H9 (cell line): ENCODE measurements at regions not wholly inside any gene's neighbourhood (a gene's known extent, or its start where the extent isn't known, plus 50 kb on each side); places are given as distances from the start of the nearest gene placed in this dataset.

Experiments used
- DNase-seq: peaks from one replicate; pipeline ENCODE4 v3.0.0-alpha.2; 2017
- H2AFZ ChIP-seq: one replicate; pipeline ENCODE4 v1.6.1; 2013; ENCODE audit warnings: mild to moderate bottlenecking, low read length, control low read depth, moderate library complexity
- H2AK5ac ChIP-seq: 2 replicates; pipeline ENCODE4 v1.6.1; 2013; ENCODE audit warnings: low read length, control low read depth, mixed read lengths; ENCODE audit not compliant: insufficient read length
- H2BK120ac ChIP-seq: one replicate; pipeline ENCODE4 v1.6.1; 2013; ENCODE audit warnings: low read depth, mild to moderate bottlenecking, low read length, control low read depth, inconsistent platforms; ENCODE audit not compliant: poor library complexity, severe bottlenecking
- H2BK12ac ChIP-seq: 2 replicates; pipeline ENCODE4 v1.6.1; 2013; ENCODE audit warnings: low read length, control low read depth, mixed read lengths, low read depth; ENCODE audit not compliant: insufficient read length
- H2BK15ac ChIP-seq: 2 replicates; pipeline ENCODE4 v1.6.1; 2013; ENCODE audit warnings: low read depth, low read length, control low read depth
- H2BK20ac ChIP-seq: one replicate; pipeline ENCODE4 v1.6.1; 2013; ENCODE audit warnings: low read depth, mild to moderate bottlenecking, low read length, control low read depth, inconsistent platforms; ENCODE audit not compliant: poor library complexity, severe bottlenecking
- H2BK5ac ChIP-seq: 2 replicates; pipeline ENCODE4 v1.6.1; 2013; ENCODE audit warnings: low read length, control low read depth, mixed read lengths; ENCODE audit not compliant: insufficient read length
- H3K14ac ChIP-seq: 2 replicates; pipeline ENCODE4 v1.6.1; 2013; ENCODE audit warnings: low read length, control low read depth; ENCODE audit not compliant: insufficient read depth
- H3K18ac ChIP-seq: 2 replicates; pipeline ENCODE4 v1.6.1; 2013; ENCODE audit warnings: low read depth, mild to moderate bottlenecking, mixed read lengths, low read length, control low read depth; ENCODE audit not compliant: insufficient read length
- H3K23ac ChIP-seq: 2 replicates; pipeline ENCODE4 v1.6.1; 2013; ENCODE audit warnings: low read length, control low read depth, mixed read lengths, low read depth; ENCODE audit not compliant: insufficient read length
- H3K23me2 ChIP-seq: 2 replicates; pipeline ENCODE4 v1.6.1; 2013; ENCODE audit warnings: low read depth, mild to moderate bottlenecking, mixed read lengths, low read length, control low read depth; ENCODE audit not compliant: insufficient read length, poor library complexity, severe bottlenecking
- H3K27ac ChIP-seq: 2 replicates; pipeline ENCODE4 v1.5.1; 2013; ENCODE audit warnings: low read length, control low read depth, mixed read lengths, low read depth; ENCODE audit not compliant: insufficient read length
- H3K27me3 ChIP-seq: 2 replicates; pipeline ENCODE4 v1.6.1; 2013; ENCODE audit warnings: low read length, control low read depth, inconsistent platforms; ENCODE audit not compliant: insufficient read depth
- H3K4ac ChIP-seq: 2 replicates; pipeline ENCODE4 v1.6.1; 2013; ENCODE audit warnings: low read depth, mild to moderate bottlenecking, control low read depth, inconsistent platforms, low read length, moderate library complexity
- H3K4me1 ChIP-seq: 2 replicates; pipeline ENCODE4 v1.6.1; 2013; ENCODE audit warnings: low read length, control low read depth, inconsistent platforms; ENCODE audit not compliant: insufficient read depth
- H3K4me2 ChIP-seq: 2 replicates; pipeline ENCODE4 v1.6.1; 2013; ENCODE audit warnings: low read length, control low read depth, mixed read lengths; ENCODE audit not compliant: insufficient read length, insufficient read depth
- H3K56ac ChIP-seq: 2 replicates; pipeline ENCODE4 v1.6.1; 2013; ENCODE audit warnings: low read depth, mild to moderate bottlenecking, mixed read lengths, low read length, control low read depth; ENCODE audit not compliant: insufficient read length
- H3K79me1 ChIP-seq: 2 replicates; pipeline ENCODE4 v1.6.1; 2013; ENCODE audit warnings: low read depth, mild to moderate bottlenecking, moderate library complexity, low read length, control low read depth, inconsistent platforms; ENCODE audit not compliant: insufficient read depth, poor library complexity, severe bottlenecking
- H3K79me2 ChIP-seq: 2 replicates; pipeline ENCODE4 v1.6.1; 2013; ENCODE audit warnings: low read length, control low read depth, inconsistent platforms; ENCODE audit not compliant: insufficient read depth
- H3K9ac ChIP-seq: 2 replicates; pipeline ENCODE4 v1.6.1; 2013; ENCODE audit warnings: low read length, control low read depth, mixed read lengths; ENCODE audit not compliant: insufficient read length; ENCODE audit errors: extremely low read depth
- H3K9me3 ChIP-seq: one replicate; pipeline ENCODE4 v1.6.1; 2013; ENCODE audit warnings: low read depth, low read length, inconsistent platforms; ENCODE audit not compliant: control insufficient read depth
- H3T11ph ChIP-seq: one replicate; pipeline ENCODE4 v1.6.1; 2013; ENCODE audit warnings: mild to moderate bottlenecking, low read length, control low read depth, inconsistent platforms
- H4K20me1 ChIP-seq: one replicate; pipeline ENCODE4 v1.6.1; 2013; ENCODE audit not compliant: control insufficient read depth, insufficient read length, insufficient read depth
- H4K5ac ChIP-seq: 2 replicates; pipeline ENCODE4 v1.6.1; 2013; ENCODE audit warnings: low read depth, mild to moderate bottlenecking, mixed read lengths, low read length, control low read depth; ENCODE audit not compliant: insufficient read length
- H4K8ac ChIP-seq: replicated peaks from 2 replicates; pipeline ENCODE4 v1.6.1; 2013; ENCODE audit warnings: low read length, control low read depth, mixed read lengths, low read depth; ENCODE audit not compliant: insufficient read length
- H4K91ac ChIP-seq: 2 replicates; pipeline ENCODE4 v1.6.1; 2013; ENCODE audit warnings: low read depth, mild to moderate bottlenecking, moderate library complexity, mixed read lengths, low read length, control low read depth; ENCODE audit not compliant: insufficient read length
- H3K27ac Mint-ChIP-seq, 3 experiments: 2 replicates in 2 of 3; 3 replicates in 1 of 3; pipeline ENCODE4 v1.8.0; 2020 to 2021; ENCODE audit warnings: mixed read lengths in 3 of 3, mild to moderate bottlenecking in 1 of 3, moderate library complexity in 1 of 3
- H3K27me3 Mint-ChIP-seq: 2 replicates; pipeline ENCODE4 v1.8.0; 2021; ENCODE audit warnings: low read depth, mild to moderate bottlenecking, moderate library complexity, mixed read lengths
- H3K36me3 Mint-ChIP-seq, 3 experiments: 2 replicates in 2 of 3; 3 replicates in 1 of 3; pipeline ENCODE4 v1.8.0; 2020 to 2021; ENCODE audit warnings: low read depth in 3 of 3, mixed read lengths in 3 of 3; ENCODE audit not compliant: insufficient read depth in 1 of 3
- H3K4me1 Mint-ChIP-seq, 2 experiments: 2 replicates each; pipeline ENCODE4 v1.8.0; 2020; ENCODE audit warnings: mixed read lengths in 2 of 2
- H3K4me3 Mint-ChIP-seq, 2 experiments: 2 replicates in 1 of 2; 3 replicates in 1 of 2; pipeline ENCODE4 v1.8.0; 2020 to 2021; ENCODE audit warnings: mild to moderate bottlenecking in 2 of 2, mixed read lengths in 2 of 2, moderate library complexity in 1 of 2
- H3K9me3 Mint-ChIP-seq, 2 experiments: 2 replicates in 1 of 2; 3 replicates in 1 of 2; pipeline ENCODE4 v1.8.0; 2020; ENCODE audit warnings: mild to moderate bottlenecking in 2 of 2, mixed read lengths in 2 of 2, moderate library complexity in 1 of 2
- WGBS: extraction: QIAGEN DNeasy Blood & Tissue Kit; methylation state at CpG from one replicate; pipeline ENCODE4 v1.1.7; 2013; ENCODE audit warnings: missing lambda C conversion rate, low lambda C conversion rate, mixed read lengths; ENCODE audit not compliant: insufficient read length; ENCODE audit errors: extremely low coverage; 5-methylcytosine and 5-hydroxymethylcytosine counted together
- TF ChIP-seq, protein P1 (sequence below): fragments of 200-600 bp; sonication (generic); conservative IDR thresholded peaks from 3 replicates; pipeline ENCODE4 v1.8.0; 2021; ENCODE audit warnings: antibody characterized with exemption, mild to moderate bottlenecking

DNA sequence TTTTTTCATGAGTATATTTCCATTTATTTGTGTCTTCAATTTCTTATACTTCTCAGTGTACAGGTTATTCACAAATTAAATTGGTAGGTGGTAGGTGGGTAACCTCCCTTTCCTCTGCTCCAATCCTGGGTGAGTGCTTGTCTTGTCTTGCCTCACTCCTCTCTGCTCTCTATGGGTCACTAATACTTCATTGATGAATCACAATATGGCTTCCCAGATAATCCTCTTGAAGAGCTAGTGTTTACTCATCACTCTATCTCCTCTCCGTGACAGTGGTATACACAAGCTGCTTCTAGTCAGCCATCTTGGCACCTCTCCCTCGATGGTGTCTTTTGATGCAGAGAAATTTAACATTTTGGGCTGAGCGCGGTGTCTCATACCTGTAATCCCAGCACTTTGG lies 331.8 kb upstream of the NMUR2 start:
- H3K4me1 ChIP-seq: no peaks in the 10 kb centered on the region
- Mint-ChIP-seq H3K4me3 (no peak overlapping the region), H3K36me3 (peaks cover 0 to 8% (median 0%) of the 10 kb centered on the region in 3 experiments; a peak in 2 of 7 replicates), H3K4me1 (peaks cover 7 to 8% of the 10 kb centered on the region in 2 experiments; a peak in 3 of 4 replicates), H3K9me3 (peaks cover 0 to 10% of the 10 kb centered on the region in 2 experiments; a peak in 2 of 5 replicates), H3K27ac (no peak overlapping the region), H3K27me3 (no peaks in the 10 kb centered on the region)
- H3K27me3 ChIP-seq: no peaks in the 10 kb centered on the region
- H3K9me3 ChIP-seq: no peaks in the 10 kb centered on the region
- no peak overlapping the region for H2BK12ac ChIP-seq
- H2BK5ac ChIP-seq: no peak overlapping the region
- no peaks in the 10 kb centered on the region for H3K79me1 ChIP-seq
- WGBS: no CpG with 5 or more reads among the region's 4 CpGs
- no peak overlapping the region for H3K18ac ChIP-seq
- TF ChIP-seq, protein P1, sequence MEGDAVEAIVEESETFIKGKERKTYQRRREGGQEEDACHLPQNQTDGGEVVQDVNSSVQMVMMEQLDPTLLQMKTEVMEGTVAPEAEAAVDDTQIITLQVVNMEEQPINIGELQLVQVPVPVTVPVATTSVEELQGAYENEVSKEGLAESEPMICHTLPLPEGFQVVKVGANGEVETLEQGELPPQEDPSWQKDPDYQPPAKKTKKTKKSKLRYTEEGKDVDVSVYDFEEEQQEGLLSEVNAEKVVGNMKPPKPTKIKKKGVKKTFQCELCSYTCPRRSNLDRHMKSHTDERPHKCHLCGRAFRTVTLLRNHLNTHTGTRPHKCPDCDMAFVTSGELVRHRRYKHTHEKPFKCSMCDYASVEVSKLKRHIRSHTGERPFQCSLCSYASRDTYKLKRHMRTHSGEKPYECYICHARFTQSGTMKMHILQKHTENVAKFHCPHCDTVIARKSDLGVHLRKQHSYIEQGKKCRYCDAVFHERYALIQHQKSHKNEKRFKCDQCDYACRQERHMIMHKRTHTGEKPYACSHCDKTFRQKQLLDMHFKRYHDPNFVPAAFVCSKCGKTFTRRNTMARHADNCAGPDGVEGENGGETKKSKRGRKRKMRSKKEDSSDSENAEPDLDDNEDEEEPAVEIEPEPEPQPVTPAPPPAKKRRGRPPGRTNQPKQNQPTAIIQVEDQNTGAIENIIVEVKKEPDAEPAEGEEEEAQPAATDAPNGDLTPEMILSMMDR: no peak
- H4K8ac ChIP-seq: no peak overlapping the region
- no peak overlapping the region for H3K9ac ChIP-seq
- H4K91ac ChIP-seq: no peak overlapping the region
- H2AFZ ChIP-seq: no peak overlapping the region
- H3K4ac ChIP-seq: no peak overlapping the region
- H4K20me1 ChIP-seq: no peaks in the 10 kb centered on the region
- no peak overlapping the region for H3K27ac ChIP-seq
- no peak overlapping the region for H3K4me2 ChIP-seq
- H3K23me2 ChIP-seq: no peaks in the 10 kb centered on the region
- no peak overlapping the region for H3K23ac ChIP-seq
- H3K79me2 ChIP-seq: no peaks in the 10 kb centered on the region
- no peak overlapping the region for H2BK120ac ChIP-seq
- no peak overlapping the region for H4K5ac ChIP-seq
- no peak overlapping the region for H2BK20ac ChIP-seq
- no peak overlapping the region for H3K14ac ChIP-seq
- no peak overlapping the region for H2BK15ac ChIP-seq
- no peak overlapping the region for H3T11ph ChIP-seq
- DNase-seq: no peak
- H3K56ac ChIP-seq: no peak overlapping the region
- H2AK5ac ChIP-seq: no peak overlapping the region
